ENCODE measurements at regions not wholly inside any gene's neighbourhood (a gene's known extent, or its start where the extent isn't known, plus 50 kb on each side); places are given as distances from the start of the nearest gene placed in this dataset.

DNA sequence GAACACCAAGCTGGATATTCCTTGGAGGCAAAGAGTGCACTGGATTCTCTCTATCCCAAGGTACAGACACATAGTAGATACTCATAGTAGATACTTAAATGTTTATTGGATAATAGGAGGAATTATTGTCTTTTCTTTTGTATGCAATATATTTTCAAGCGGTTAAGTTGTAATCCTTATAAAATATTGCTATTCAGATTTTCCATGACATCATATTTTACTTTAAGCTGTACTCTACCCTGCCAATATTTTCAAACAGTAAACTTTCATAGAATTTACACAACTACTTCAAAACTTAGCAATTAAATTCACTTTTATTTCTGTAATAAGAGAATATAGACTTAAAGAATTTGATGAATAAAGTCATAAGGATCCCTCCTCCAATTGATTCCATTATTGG is 546.5 kb upstream of the CAMK1G start:
- TF ChIP-seq, protein P1, sequence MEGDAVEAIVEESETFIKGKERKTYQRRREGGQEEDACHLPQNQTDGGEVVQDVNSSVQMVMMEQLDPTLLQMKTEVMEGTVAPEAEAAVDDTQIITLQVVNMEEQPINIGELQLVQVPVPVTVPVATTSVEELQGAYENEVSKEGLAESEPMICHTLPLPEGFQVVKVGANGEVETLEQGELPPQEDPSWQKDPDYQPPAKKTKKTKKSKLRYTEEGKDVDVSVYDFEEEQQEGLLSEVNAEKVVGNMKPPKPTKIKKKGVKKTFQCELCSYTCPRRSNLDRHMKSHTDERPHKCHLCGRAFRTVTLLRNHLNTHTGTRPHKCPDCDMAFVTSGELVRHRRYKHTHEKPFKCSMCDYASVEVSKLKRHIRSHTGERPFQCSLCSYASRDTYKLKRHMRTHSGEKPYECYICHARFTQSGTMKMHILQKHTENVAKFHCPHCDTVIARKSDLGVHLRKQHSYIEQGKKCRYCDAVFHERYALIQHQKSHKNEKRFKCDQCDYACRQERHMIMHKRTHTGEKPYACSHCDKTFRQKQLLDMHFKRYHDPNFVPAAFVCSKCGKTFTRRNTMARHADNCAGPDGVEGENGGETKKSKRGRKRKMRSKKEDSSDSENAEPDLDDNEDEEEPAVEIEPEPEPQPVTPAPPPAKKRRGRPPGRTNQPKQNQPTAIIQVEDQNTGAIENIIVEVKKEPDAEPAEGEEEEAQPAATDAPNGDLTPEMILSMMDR (IDR thresholded peaks at IDR 0.05) = no peak
- TF ChIP-seq POLR2AphosphoS5 (IDR thresholded peaks at IDR 0.05; ENCODE audit: low read depth, low read length) (no peak), SIN3A (IDR thresholded peaks at IDR 0.05; ENCODE audit: borderline replicate concordance, insufficient read depth, low read depth, low read length) (no peak)
- TF ChIP-seq, protein P2, sequence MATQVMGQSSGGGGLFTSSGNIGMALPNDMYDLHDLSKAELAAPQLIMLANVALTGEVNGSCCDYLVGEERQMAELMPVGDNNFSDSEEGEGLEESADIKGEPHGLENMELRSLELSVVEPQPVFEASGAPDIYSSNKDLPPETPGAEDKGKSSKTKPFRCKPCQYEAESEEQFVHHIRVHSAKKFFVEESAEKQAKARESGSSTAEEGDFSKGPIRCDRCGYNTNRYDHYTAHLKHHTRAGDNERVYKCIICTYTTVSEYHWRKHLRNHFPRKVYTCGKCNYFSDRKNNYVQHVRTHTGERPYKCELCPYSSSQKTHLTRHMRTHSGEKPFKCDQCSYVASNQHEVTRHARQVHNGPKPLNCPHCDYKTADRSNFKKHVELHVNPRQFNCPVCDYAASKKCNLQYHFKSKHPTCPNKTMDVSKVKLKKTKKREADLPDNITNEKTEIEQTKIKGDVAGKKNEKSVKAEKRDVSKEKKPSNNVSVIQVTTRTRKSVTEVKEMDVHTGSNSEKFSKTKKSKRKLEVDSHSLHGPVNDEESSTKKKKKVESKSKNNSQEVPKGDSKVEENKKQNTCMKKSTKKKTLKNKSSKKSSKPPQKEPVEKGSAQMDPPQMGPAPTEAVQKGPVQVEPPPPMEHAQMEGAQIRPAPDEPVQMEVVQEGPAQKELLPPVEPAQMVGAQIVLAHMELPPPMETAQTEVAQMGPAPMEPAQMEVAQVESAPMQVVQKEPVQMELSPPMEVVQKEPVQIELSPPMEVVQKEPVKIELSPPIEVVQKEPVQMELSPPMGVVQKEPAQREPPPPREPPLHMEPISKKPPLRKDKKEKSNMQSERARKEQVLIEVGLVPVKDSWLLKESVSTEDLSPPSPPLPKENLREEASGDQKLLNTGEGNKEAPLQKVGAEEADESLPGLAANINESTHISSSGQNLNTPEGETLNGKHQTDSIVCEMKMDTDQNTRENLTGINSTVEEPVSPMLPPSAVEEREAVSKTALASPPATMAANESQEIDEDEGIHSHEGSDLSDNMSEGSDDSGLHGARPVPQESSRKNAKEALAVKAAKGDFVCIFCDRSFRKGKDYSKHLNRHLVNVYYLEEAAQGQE (IDR thresholded peaks at IDR 0.05; ENCODE audit: insufficient read depth in 1 of 2, low read depth in 2 of 2, low read length in 1 of 2) = no peak
